Fibroblast of lung (primary cell): ENCODE measurements at regions not wholly inside any gene's neighbourhood (a gene's known extent, or its start where the extent isn't known, plus 50 kb on each side); places are given as distances from the start of the nearest gene placed in this dataset.

Source experiments
- CTCF ChIP-seq, 2 donors: IDR thresholded peaks in 1 of 2; conservative IDR thresholded peaks in 1 of 2; 1 replicate in 1 of 2; 2 replicates in 1 of 2; pipeline ENCODE4 v1.5.1; 2011 to 2012; ENCODE audit warnings: low read length in 2 of 2, control low read depth in 1 of 2, inconsistent platforms in 1 of 2, low read depth in 1 of 2, mild to moderate bottlenecking in 1 of 2
- EZH2 ChIP-seq: IDR thresholded peaks from 2 replicates; pipeline ENCODE4 v1.5.1; 2012; ENCODE audit warnings: low read length, control low read depth, mild to moderate bottlenecking; ENCODE audit errors: missing control alignments

- TF ChIP-seq CTCF (conservative IDR thresholded peaks at IDR 0.05 in 1 of 2, IDR thresholded peaks at IDR 0.05 in 1 of 2; ENCODE audit: low read depth in 1 of 2, low read length in 2 of 2) (no peak), EZH2 (no peak)
Observed at GRCh38 chr7:41198502-41198901, 504.4 kb downstream of the INHBA start.
